ENCODE measurements at regions not wholly inside any gene's neighbourhood (a gene's known extent, or its start where the extent isn't known, plus 50 kb on each side); places are given as distances from the start of the nearest gene placed in this dataset.

GRCh38 chr2:195404651-195405050, 252.4 kb upstream of the SLC39A10 start:
- DNase-seq = no peak

- DNase-seq = no peak
Measured at GRCh38 chr2:195396479-195396878, 260.5 kb upstream of the SLC39A10 start.

- DNase-seq = no peak
Measured at GRCh38 chr2:195395362-195395761, 261.7 kb upstream of the SLC39A10 start.

GRCh38 chr2:195392446-195393336, 264.3 kb upstream of the SLC39A10 start:
- DNase-seq = no peak

- DNase-seq = no peak
Measured at GRCh38 chr2:195390686-195391321, 266.2 kb upstream of the SLC39A10 start.

- no peak for DNase-seq
Measured at GRCh38 chr2:195388028-195388427, 269.0 kb upstream of the SLC39A10 start.

- DNase-seq = peak in 1 of 2 experiments; percentile 13
Measured at GRCh38 chr2:195382186-195382585, 274.8 kb upstream of the SLC39A10 start.

GRCh38 chr2:195370167-195370943, 286.7 kb upstream of the SLC39A10 start:
- DNase-seq = no peak

GRCh38 chr2:195369218-195369587, 287.8 kb upstream of the SLC39A10 start:
- no peak for DNase-seq

- DNase-seq = no peak
Measured at GRCh38 chr2:195368249-195369217, 288.5 kb upstream of the SLC39A10 start.

- no peak for DNase-seq
Measured at GRCh38 chr2:195367809-195368208, 289.2 kb upstream of the SLC39A10 start.

GRCh38 chr2:195364015-195364965, 292.7 kb upstream of the SLC39A10 start:
- DNase-seq = no peak

- DNase-seq = no peak
Measured at GRCh38 chr2:195363496-195363895, 293.5 kb upstream of the SLC39A10 start.

- DNase-seq = no peak
Measured at GRCh38 chr2:195360242-195360641, 296.8 kb upstream of the SLC39A10 start.

- DNase-seq = no peak
Measured at GRCh38 chr2:195359043-195359735, 297.8 kb upstream of the SLC39A10 start.

- no peak for DNase-seq
Measured at GRCh38 chr2:195356920-195357440, 300.0 kb upstream of the SLC39A10 start.

GRCh38 chr2:195356026-195356425, 301.0 kb upstream of the SLC39A10 start:
- DNase-seq = no peak

- DNase-seq = no peak
Measured at GRCh38 chr2:195352581-195352980, 304.4 kb upstream of the SLC39A10 start.

GRCh38 chr2:195343942-195344530, 313.0 kb upstream of the SLC39A10 start:
- no peak for DNase-seq

- DNase-seq = no peak
Measured at GRCh38 chr2:195343540-195343939, 313.5 kb upstream of the SLC39A10 start.
